ENCODE measurements at regions not wholly inside any gene's neighbourhood (a gene's known extent, or its start where the extent isn't known, plus 50 kb on each side); places are given as distances from the start of the nearest gene placed in this dataset.
A peak's percentile ranks its signal among the peaks of the same experiment; 100 is the strongest.
"Not testable (repeated sequence)": the region's sequence is repeated elsewhere in the genome, so short reads cannot be mapped to it uniquely, and the experiment has no call there.

- Histone ChIP-seq H2AFZ (ENCODE audit: low read length) (no peak overlapping the region), H3K36me3 (ENCODE audit: insufficient read depth, low read length) (no peaks in the 10 kb centered on the region), H3K27ac (ENCODE audit: low read depth, low read length, poor library complexity, severe bottlenecking) (no peak overlapping the region), H3K4me3 (ENCODE audit: low read depth, low read length, poor library complexity, severe bottlenecking) (no peak overlapping the region), H3K4me1 (ENCODE audit: insufficient read depth, low read length, poor library complexity, severe bottlenecking) (peaks cover 14% of the 10 kb centered on the region), H4K20me1 (ENCODE audit: insufficient read depth, low read length) (no peaks in the 10 kb centered on the region), H3K9me3 (ENCODE audit: low read length) (no peaks in the 10 kb centered on the region), H3K4me2 (ENCODE audit: low read length) (no peak overlapping the region), H3K79me2 (ENCODE audit: insufficient read depth, low read depth, low read length) (no peaks in the 10 kb centered on the region), H3K9me2 (ENCODE audit: insufficient read depth, low read length) (no peaks in the 10 kb centered on the region)
- intact Hi-C loops (cut with micrococcal nuclease; ENCODE audit: unreplicated experiment), result no loop called here
- ChIA-PET POLR2A (no interaction called here), CTCF (ENCODE audit: unreplicated experiment) (no interaction called here)
- TF ChIP-seq, protein P1, sequence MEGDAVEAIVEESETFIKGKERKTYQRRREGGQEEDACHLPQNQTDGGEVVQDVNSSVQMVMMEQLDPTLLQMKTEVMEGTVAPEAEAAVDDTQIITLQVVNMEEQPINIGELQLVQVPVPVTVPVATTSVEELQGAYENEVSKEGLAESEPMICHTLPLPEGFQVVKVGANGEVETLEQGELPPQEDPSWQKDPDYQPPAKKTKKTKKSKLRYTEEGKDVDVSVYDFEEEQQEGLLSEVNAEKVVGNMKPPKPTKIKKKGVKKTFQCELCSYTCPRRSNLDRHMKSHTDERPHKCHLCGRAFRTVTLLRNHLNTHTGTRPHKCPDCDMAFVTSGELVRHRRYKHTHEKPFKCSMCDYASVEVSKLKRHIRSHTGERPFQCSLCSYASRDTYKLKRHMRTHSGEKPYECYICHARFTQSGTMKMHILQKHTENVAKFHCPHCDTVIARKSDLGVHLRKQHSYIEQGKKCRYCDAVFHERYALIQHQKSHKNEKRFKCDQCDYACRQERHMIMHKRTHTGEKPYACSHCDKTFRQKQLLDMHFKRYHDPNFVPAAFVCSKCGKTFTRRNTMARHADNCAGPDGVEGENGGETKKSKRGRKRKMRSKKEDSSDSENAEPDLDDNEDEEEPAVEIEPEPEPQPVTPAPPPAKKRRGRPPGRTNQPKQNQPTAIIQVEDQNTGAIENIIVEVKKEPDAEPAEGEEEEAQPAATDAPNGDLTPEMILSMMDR (conservative IDR thresholded peaks at IDR 0.05; ENCODE audit: low read length), result no peak
- no peak for TF ChIP-seq EZH2phosphoT487 (IDR thresholded peaks at IDR 0.05; ENCODE audit: borderline replicate concordance, low read depth, low read length)
- no peak for DNase-seq (ENCODE audit: low spot score)
- BruUV-seq (replicated peaks), result no TSS peak
These were observed 99.8 kb upstream of the HGF start for GRCh38 chr7:81869670-81870069.

- DNase-seq (ENCODE audit: low spot score), result no peak
- POLR2A ChIA-PET, result interaction anchor here (1.8 kb wide), 1 partner anchor 19 kb away, joined by 8 read pairs; no protein-coding TSS in a partner anchor
- TF ChIP-seq, protein P1 (conservative IDR thresholded peaks at IDR 0.05; ENCODE audit: low read length), result no peak
- no peak for TF ChIP-seq EZH2phosphoT487 (IDR thresholded peaks at IDR 0.05; ENCODE audit: borderline replicate concordance, low read depth, low read length)
- Histone ChIP-seq H3K4me2 (ENCODE audit: low read length) (no peak overlapping the region), H3K4me3 (ENCODE audit: low read depth, low read length, poor library complexity, severe bottlenecking) (no peak overlapping the region), H3K9me2 (ENCODE audit: insufficient read depth, low read length) (no peaks in the 10 kb centered on the region), H3K9me3 (ENCODE audit: low read length) (no peaks in the 10 kb centered on the region), H3K36me3 (ENCODE audit: insufficient read depth, low read length) (no peaks in the 10 kb centered on the region), H4K20me1 (ENCODE audit: insufficient read depth, low read length) (no peaks in the 10 kb centered on the region), H3K27ac (ENCODE audit: low read depth, low read length, poor library complexity, severe bottlenecking) (no peak overlapping the region), H3K79me2 (ENCODE audit: insufficient read depth, low read depth, low read length) (no peaks in the 10 kb centered on the region), H2AFZ (ENCODE audit: low read length) (no peak overlapping the region), H3K4me1 (ENCODE audit: insufficient read depth, low read length, poor library complexity, severe bottlenecking) (no peaks in the 10 kb centered on the region)
- CTCF ChIA-PET (ENCODE audit: unreplicated experiment), result no interaction called here
- no TSS peak for BruUV-seq (replicated peaks)
- intact Hi-C loops (cut with micrococcal nuclease; ENCODE audit: unreplicated experiment), result no loop called here
These were observed 95.9 kb upstream of the HGF start for GRCh38 chr7:81865754-81866153.

DNA sequence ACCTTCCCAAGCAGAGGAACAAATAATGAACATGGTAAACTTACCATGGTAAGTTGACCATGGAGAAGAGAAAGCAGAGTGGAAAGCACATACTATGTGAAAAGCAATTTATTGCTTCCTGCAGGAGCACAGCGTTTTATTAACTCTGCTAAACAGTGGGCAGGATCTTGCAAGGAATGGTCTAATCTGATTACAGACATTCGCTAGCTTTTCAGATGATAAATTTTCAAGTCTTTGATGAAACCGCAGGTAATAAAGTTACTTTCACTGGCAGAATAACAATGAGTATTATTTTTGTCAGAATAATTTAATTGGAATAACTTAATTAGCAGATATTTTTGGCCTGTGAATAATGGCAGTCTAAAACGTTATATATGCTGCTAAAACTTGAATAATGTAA is 89.6 kb upstream of the HGF start:
- no TSS peak for BruUV-seq (replicated peaks)
- H3K79me2 ChIP-seq (ENCODE audit: insufficient read depth, low read depth, low read length), result no peaks in the 10 kb centered on the region
- CTCF ChIA-PET (ENCODE audit: unreplicated experiment), result no interaction called here
- no peak overlapping the region for H3K4me3 ChIP-seq (ENCODE audit: low read depth, low read length, poor library complexity, severe bottlenecking)
- POLR2A ChIA-PET, result interaction anchor here (1.0 to 1.3 kb wide), 2 partner anchors 18 to 59 kb away, joined by 3 to 4 read pairs; no protein-coding TSS in a partner anchor
- no peak for DNase-seq (ENCODE audit: low spot score)
- no peaks in the 10 kb centered on the region for H3K36me3 ChIP-seq (ENCODE audit: insufficient read depth, low read length)
- no peaks in the 10 kb centered on the region for H3K9me3 ChIP-seq (ENCODE audit: low read length)
- no peak overlapping the region for H3K27ac ChIP-seq (ENCODE audit: low read depth, low read length, poor library complexity, severe bottlenecking)
- H3K4me2 ChIP-seq (ENCODE audit: low read length), result no peak overlapping the region
- no peaks in the 10 kb centered on the region for H3K4me1 ChIP-seq (ENCODE audit: insufficient read depth, low read length, poor library complexity, severe bottlenecking)
- no peaks in the 10 kb centered on the region for H4K20me1 ChIP-seq (ENCODE audit: insufficient read depth, low read length)
- intact Hi-C loops (cut with micrococcal nuclease; ENCODE audit: unreplicated experiment), result no loop called here
- no peak for TF ChIP-seq EZH2phosphoT487 (IDR thresholded peaks at IDR 0.05; ENCODE audit: borderline replicate concordance, low read depth, low read length)
- TF ChIP-seq, protein P1 (conservative IDR thresholded peaks at IDR 0.05; ENCODE audit: low read length), result no peak
- H2AFZ ChIP-seq (ENCODE audit: low read length), result peak overlapping the region; percentile 21; the same call in 1 of the 2 replicates
- no peaks in the 10 kb centered on the region for H3K9me2 ChIP-seq (ENCODE audit: insufficient read depth, low read length)

DNA sequence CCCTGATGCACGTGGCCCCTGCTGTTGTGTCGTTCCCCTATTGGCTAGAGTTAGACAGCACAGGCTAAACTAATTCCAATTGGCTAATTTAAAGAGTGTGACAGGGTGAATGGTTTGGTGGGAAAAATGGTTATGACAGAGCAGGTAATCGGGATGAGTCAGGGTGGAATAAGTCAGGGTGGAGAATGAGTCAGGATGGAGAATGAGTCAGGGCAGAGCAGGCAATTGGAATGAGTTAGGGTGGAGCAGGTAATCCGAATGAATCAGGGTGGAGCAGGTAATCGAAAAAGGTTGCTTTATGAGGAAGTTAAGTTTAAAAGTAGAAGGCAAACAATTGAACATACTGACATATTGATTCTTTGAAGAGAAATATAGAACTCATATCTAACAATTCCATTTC is 89.0 kb upstream of the HGF start:
- DNase-seq (ENCODE audit: low spot score); H3K4me1 ChIP-seq (ENCODE audit: insufficient read depth, low read length, poor library complexity, severe bottlenecking); CTCF ChIA-PET (ENCODE audit: unreplicated experiment); H4K20me1 ChIP-seq (ENCODE audit: insufficient read depth, low read length); intact Hi-C loops (cut with micrococcal nuclease; ENCODE audit: unreplicated experiment); H3K27ac ChIP-seq (ENCODE audit: low read depth, low read length, poor library complexity, severe bottlenecking); H3K4me3 ChIP-seq (ENCODE audit: low read depth, low read length, poor library complexity, severe bottlenecking); BruUV-seq (replicated peaks); H3K79me2 ChIP-seq (ENCODE audit: insufficient read depth, low read depth, low read length); H3K4me2 ChIP-seq (ENCODE audit: low read length); H3K9me2 ChIP-seq (ENCODE audit: insufficient read depth, low read length); H3K36me3 ChIP-seq (ENCODE audit: insufficient read depth, low read length); H2AFZ ChIP-seq (ENCODE audit: low read length); H3K9me3 ChIP-seq (ENCODE audit: low read length): not testable (repeated sequence)
- POLR2A ChIA-PET, result interaction anchor here (1.0 to 1.3 kb wide), 3 partner anchors 12 to 58 kb away, joined by 3 to 4 read pairs (median 4); no protein-coding TSS in a partner anchor
